Vagina (tissue), 2 donors: ENCODE measurements at regions not wholly inside any gene's neighbourhood (a gene's known extent, or its start where the extent isn't known, plus 50 kb on each side); places are given as distances from the start of the nearest gene placed in this dataset.

Source experiments
- DNase-seq, 2 donors: peaks; one replicate each; pipeline ENCODE4 v3.0.0-alpha.2; 2017; ENCODE audit errors: extremely low spot score in 2 of 2
- H3K27ac ChIP-seq: fragments of 200-600 bp; sonication (generic); one replicate; pipeline ENCODE4 v1.5.1; 2019
- H3K27me3 ChIP-seq: fragments of 200-600 bp; sonication (generic); one replicate; pipeline ENCODE4 v1.5.1; 2019
- H3K36me3 ChIP-seq, 2 donors: fragments of 200-600 bp; sonication (generic); one replicate each; pipeline ENCODE4 v1.5.1; 2017 to 2019
- H3K4me1 ChIP-seq: fragments of 200-600 bp; sonication (generic); one replicate; pipeline ENCODE4 v1.5.1; 2019
- H3K4me3 ChIP-seq, 2 donors: fragments of 200-600 bp; sonication (generic); 1 replicate in 1 of 2; 2 replicates in 1 of 2; pipeline ENCODE4 v1.5.1; 2016 to 2019
- H3K9me3 ChIP-seq: fragments of 200-600 bp; sonication (generic); one replicate; pipeline ENCODE4 v1.5.1; 2019
- CTCF ChIP-seq, 3 experiments: fragments of 450-650 bp in 2 of 3; fragments of 200-600 bp in 1 of 3; sonication (generic) in 1 of 3; IDR thresholded peaks; one replicate each; pipeline ENCODE4 v1.5.1; 2017 to 2019; ENCODE audit warnings: antibody characterized with exemption in 3 of 3, mild to moderate bottlenecking in 2 of 3, moderate library complexity in 2 of 3
- POLR2A ChIP-seq, 2 donors: fragments of 450-650 bp; IDR thresholded peaks; one replicate each; pipeline ENCODE4 v1.6.1; 2017; ENCODE audit warnings: antibody characterized with exemption in 2 of 2, mild to moderate bottlenecking in 2 of 2, moderate library complexity in 2 of 2
- POLR2AphosphoS5 ChIP-seq, 2 donors: sonication (generic); formaldehyde crosslinking; IDR thresholded peaks; one replicate each; pipeline ENCODE4 v1.9.0; 2017; ENCODE audit warnings: antibody characterized with exemption in 2 of 2, mild to moderate bottlenecking in 2 of 2, low read depth in 1 of 2; ENCODE audit not compliant: insufficient read depth in 1 of 2
- intact Hi-C: fragments of 100-400 bp; cut with DNase I; formaldehyde crosslinking; loops from one replicate; pipeline ENCODE4 v1.15.1; 2023

GRCh38 chr6:139965393-139965792 is 590.9 kb upstream of the CITED2 start:
- Histone ChIP-seq H3K27ac (no peak overlapping the region), H3K27me3 (no peaks in the 10 kb centered on the region), H3K36me3 (no peaks in the 10 kb centered on the region), H3K9me3 (no peaks in the 10 kb centered on the region), H3K4me1 (no peaks in the 10 kb centered on the region), H3K4me3 (no peak overlapping the region)
- no peak for DNase-seq
- intact Hi-C loops: no loop called here
- TF ChIP-seq POLR2AphosphoS5 (IDR thresholded peaks at IDR 0.05; ENCODE audit: insufficient read depth in 1 of 2, low read depth in 1 of 2) (no peak), CTCF (IDR thresholded peaks at IDR 0.05) (no peak), POLR2A (IDR thresholded peaks at IDR 0.05) (no peak)

- H3K27ac ChIP-seq: no peak overlapping the region
- intact Hi-C loops: no loop called here
- H3K9me3 ChIP-seq: no peaks in the 10 kb centered on the region
- H3K27me3 ChIP-seq: no peaks in the 10 kb centered on the region
- DNase-seq: no peak
- TF ChIP-seq POLR2A (IDR thresholded peaks at IDR 0.05): no peak
- TF ChIP-seq CTCF (IDR thresholded peaks at IDR 0.05): no peak
- no peak for TF ChIP-seq POLR2AphosphoS5 (IDR thresholded peaks at IDR 0.05; ENCODE audit: insufficient read depth in 1 of 2, low read depth in 1 of 2)
- no peaks in the 10 kb centered on the region for H3K4me1 ChIP-seq
- no peaks in the 10 kb centered on the region for H3K36me3 ChIP-seq
- H3K4me3 ChIP-seq: no peak overlapping the region
Measured at GRCh38 chr6:139964737-139965136, 590.3 kb upstream of the CITED2 start.

- Histone ChIP-seq H3K9me3 (no peaks in the 10 kb centered on the region), H3K27me3 (no peaks in the 10 kb centered on the region), H3K4me1 (no peaks in the 10 kb centered on the region), H3K36me3 (no peaks in the 10 kb centered on the region), H3K4me3 (no peak overlapping the region), H3K27ac (no peak overlapping the region)
- DNase-seq: no peak
- TF ChIP-seq POLR2A (IDR thresholded peaks at IDR 0.05): no peak
- intact Hi-C loops: no loop called here
Measured at GRCh38 chr6:139962654-139963347, 588.4 kb upstream of the CITED2 start.

- no peaks in the 10 kb centered on the region for H3K27me3 ChIP-seq
- no peaks in the 10 kb centered on the region for H3K4me1 ChIP-seq
- no peak overlapping the region for H3K4me3 ChIP-seq
- no peak for DNase-seq
- no peaks in the 10 kb centered on the region for H3K9me3 ChIP-seq
- intact Hi-C loops: no loop called here
- H3K36me3 ChIP-seq: no peaks in the 10 kb centered on the region
- no peak overlapping the region for H3K27ac ChIP-seq
- TF ChIP-seq CTCF (IDR thresholded peaks at IDR 0.05): no peak
- TF ChIP-seq POLR2A (IDR thresholded peaks at IDR 0.05): no peak
- TF ChIP-seq POLR2AphosphoS5 (IDR thresholded peaks at IDR 0.05; ENCODE audit: insufficient read depth in 1 of 2, low read depth in 1 of 2): no peak
Measured at GRCh38 chr6:139961190-139961589, 586.7 kb upstream of the CITED2 start.

GRCh38 chr6:139960671-139961070 is 586.2 kb upstream of the CITED2 start:
- TF ChIP-seq POLR2A (IDR thresholded peaks at IDR 0.05) (no peak), POLR2AphosphoS5 (IDR thresholded peaks at IDR 0.05; ENCODE audit: insufficient read depth in 1 of 2, low read depth in 1 of 2) (no peak), CTCF (IDR thresholded peaks at IDR 0.05) (no peak)
- no peak overlapping the region for H3K27ac ChIP-seq
- intact Hi-C loops: no loop called here

More at GRCh38 chr6:139960671-139961070, 586.2 kb upstream of the CITED2 start:
- Histone ChIP-seq H3K27me3 (no peaks in the 10 kb centered on the region), H3K36me3 (no peaks in the 10 kb centered on the region), H3K9me3 (no peaks in the 10 kb centered on the region), H3K4me1 (no peaks in the 10 kb centered on the region), H3K4me3 (no peak overlapping the region)
- DNase-seq: no peak
